CD1c-positive myeloid dendritic cell (primary cell): ENCODE measurements at regions not wholly inside any gene's neighbourhood (a gene's known extent, or its start where the extent isn't known, plus 50 kb on each side); places are given as distances from the start of the nearest gene placed in this dataset.
"Not testable (repeated sequence)": the region's sequence is repeated elsewhere in the genome, so short reads cannot be mapped to it uniquely, and the experiment has no call there.

ENCODE experiments used
- DNase-seq: peaks from one replicate; pipeline ENCODE4 v3.0.0-alpha.2; 2016; ENCODE audit errors: extremely low spot score

DNA sequence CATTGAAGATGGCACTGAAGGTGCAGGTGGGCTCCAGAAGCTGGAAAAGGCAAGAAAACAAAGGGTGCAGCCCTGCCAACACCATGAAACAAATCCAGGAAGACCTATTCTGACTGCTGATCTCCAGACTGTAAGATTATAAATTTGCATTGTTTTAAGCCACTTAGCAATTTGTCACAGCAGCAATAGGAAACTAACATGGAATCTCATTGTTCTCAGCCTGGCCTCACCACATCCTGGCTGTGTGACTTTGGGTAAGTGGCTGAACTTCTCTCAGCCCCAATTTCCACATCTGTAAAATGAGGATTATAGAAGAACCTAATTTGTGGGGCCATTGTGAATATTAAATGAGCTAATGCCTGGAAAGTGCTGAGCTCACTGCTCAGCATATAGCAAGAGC lies 160.4 kb upstream of the MAFB start:
- DNase-seq, result no peak

DNA sequence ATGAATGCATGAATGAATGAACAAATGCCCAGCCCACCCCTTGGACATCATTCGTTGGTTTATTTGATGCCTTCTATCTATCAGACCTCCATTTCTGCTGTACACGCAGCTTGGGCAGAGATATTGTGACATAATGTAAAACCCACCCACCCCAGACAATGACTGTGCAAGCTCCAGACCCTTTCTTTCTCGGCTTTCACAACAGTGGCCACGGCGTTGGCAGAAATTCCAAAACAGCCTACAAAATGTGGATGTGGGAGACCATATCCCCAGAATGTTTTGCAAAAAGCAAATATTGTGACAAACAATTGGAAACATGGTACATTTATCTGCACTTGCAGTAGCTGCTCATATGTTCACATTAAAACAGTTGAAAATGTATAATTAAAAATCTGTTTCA lies 162.0 kb upstream of the MAFB start:
- DNase-seq, result no peak

- no peak for DNase-seq
Measured at GRCh38 chr20:40855269-40855668, 166.2 kb upstream of the MAFB start.

- DNase-seq, result no peak
Measured at GRCh38 chr20:40856653-40857052, 167.6 kb upstream of the MAFB start.

DNA sequence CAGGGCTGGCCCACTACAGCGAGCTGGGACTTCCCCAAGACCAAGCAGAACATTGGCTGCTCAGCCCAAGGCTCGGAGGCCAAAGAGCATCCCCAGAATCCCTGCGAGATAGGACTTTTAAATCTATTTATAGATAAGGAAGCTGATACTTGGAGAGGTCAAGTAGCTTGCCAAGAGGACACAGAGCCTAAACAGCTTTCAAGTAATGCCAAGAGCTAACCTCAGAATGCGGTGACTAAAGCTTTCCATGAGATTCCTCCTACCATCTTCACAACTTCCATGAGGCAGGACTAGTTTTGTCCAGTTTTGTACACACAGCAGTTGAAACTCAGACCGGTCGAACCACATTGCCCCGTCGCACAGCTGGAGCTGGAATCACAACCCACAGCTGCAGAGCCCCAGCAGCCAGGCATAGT lies 168.1 kb upstream of the TOP1 start:
- no peak for DNase-seq

DNA sequence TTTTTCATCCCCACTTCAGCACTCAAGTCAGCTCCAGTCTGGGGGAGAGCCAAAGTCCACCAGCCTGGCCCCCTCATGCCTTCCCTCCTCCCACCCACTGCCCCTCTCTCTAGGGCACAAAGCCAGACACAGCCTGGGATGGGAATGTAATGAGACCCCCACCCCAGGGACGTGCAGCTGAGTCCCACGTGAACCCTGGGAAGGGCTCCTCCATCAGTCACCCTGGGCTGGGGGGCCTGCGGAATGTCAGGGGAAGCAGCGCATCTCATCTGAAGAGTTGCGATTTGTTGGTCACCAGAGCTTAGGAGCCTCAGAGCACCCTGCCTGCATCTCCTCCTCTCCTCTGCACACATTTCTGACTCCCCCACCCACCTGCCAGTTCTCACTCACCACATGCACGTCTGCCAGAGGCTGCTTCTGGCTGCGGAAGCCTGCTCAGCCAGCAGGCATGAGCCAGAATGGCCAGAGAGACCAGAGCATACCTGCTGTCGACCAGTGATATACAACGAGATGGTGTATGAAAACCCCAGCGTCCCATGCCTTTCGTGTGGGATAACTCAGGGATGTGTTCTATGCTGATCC lies 167.1 kb upstream of the TOP1 start:
- DNase-seq, result no peak

- DNase-seq, result no peak
Measured at GRCh38 chr20:40863355-40863919, 165.2 kb upstream of the TOP1 start.

GRCh38 chr20:40864470-40864869 lies 164.2 kb upstream of the TOP1 start:
- no peak for DNase-seq

- DNase-seq, result no peak
Measured at GRCh38 chr20:40865095-40865494, 163.5 kb upstream of the TOP1 start.

DNA sequence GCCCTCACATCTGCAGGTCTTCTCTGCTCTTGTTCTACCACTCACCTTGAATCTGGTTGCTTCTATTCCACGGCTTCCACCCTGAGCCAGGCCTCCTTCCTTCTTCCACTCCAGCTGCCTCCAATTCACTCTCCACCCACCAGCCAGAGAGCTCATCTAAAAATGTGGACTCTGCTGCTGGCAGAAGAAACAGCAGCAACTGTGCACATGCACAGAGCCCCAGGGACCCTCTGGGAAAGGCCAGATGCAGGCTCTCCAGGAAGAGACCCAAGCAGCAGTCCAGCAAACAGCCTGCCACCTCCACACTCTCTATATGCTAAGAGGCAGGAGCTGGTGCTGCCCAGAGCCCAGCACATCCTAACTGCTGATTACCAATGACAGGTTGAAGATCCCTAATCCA lies 162.6 kb upstream of the TOP1 start:
- DNase-seq, result no peak

GRCh38 chr20:40868551-40869217 lies 159.9 kb upstream of the TOP1 start:
- DNase-seq, result no peak

DNA sequence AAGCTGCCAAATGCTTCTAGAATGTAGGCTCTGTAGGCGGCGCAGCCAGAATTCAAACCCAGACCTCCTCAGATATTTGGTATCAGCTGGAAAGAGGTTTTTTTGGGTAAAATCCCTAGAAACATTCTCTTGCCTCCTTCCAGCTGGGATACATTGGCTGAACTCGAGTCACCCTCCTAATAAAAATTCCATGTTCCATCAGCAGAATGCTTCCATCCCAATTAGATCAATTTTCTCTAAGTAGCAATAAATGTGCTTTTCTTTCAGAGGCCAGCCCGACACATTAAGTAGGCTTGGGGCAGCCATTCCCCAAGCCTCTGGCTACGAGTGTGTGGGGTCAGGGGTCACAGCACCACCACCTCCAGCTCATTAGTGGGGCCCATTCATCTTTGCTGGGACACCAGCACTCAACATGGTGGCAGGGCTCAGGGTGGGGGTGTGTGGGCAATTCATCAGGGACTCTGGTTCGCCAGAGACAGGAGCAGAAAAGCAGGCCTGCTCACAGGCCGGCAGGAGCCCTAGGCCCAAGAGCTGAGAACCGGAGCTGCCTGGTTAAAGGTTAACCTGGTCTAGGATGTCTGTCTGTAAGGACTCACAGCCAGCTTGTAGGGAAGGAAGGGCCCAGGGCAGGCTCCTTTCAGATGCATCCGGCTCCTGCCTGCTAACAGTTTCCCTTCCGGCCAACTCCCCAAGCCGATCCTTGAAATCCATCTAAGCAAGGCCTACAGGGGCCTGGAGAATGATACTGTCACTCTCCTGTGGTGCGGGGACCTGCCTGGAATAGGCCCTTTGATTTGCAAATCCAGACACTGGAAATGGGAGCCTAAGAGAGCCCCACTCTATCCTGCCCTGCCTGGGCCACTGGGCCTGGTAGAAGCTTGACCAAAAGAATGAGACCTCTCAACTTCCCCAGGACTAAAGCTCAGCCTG lies 159.1 kb upstream of the TOP1 start:
- DNase-seq, result no peak

GRCh38 chr20:40875116-40876085 lies 153.2 kb upstream of the TOP1 start:
- DNase-seq, result no peak

- not testable (repeated sequence) for DNase-seq
Measured at GRCh38 chr20:40878099-40878498, 150.5 kb upstream of the TOP1 start.

DNA sequence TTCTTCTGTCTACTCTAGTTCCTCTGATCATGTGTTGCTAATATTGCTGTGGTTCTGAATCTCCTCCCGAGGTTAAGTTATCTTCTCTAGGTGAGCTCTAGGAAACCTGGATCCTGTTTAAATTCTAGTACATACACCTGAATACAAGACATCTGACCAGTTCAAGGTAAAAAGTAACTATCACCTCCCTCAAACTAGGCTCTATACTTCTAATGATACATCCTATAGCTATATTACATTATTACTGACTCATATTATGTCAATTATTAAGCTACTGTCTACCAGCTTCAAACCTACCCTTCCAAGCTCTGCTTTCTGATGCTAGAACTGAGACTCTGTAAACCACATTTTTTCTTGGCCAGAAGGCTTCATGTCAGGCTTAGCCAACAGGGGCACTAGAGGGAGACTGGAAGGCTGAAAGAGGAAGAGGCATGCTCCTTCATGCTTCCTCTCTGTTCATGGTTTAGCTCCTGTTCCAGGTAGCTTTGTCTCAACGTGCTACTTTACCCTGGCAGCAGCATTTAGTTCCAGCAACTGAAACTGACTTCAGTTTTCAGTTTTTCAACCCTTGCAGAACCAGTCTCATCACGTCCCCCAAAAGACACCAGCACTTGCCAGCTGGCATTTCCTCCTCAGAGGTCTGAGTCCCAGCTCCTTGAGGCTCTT lies 148.4 kb upstream of the TOP1 start:
- peak; percentile 25 for DNase-seq

DNA sequence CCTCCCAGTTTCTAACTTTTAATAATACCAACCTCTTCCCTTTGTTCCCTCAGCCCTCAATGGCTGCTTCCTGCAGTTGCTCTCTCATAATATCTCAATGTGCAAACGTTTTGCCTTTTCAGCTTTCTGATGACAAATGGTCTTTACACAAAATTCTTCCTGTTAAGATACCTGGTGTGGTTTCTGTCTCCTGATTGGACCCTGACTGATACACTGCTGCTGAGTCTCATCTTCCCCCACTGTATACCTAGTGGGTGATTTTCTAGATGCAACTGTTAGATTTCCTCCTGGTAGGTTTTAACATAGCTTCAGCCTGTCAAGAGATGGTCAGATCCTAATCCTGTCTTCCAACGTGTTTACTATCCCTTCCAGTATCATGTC lies 147.9 kb upstream of the TOP1 start:
- DNase-seq, result no peak

DNA sequence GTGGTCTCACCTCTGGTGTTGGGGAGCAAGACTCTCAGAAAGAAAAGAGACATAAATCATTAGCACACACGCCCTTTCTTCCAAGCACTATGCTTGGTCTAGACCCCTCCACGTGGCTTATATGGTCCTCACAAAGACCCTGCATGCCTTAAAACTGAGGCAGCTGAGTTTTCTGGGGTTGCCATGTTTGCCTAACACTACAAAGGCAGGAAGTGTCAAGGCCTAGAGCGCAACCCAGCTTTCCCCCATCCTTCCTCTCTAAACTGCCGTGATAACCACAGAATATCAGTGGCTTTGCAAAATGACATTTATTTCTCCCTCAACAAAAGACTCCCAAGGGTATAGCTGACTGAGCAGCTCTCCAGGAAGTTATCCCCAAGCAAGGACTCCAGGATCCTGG lies 146.5 kb upstream of the TOP1 start:
- no peak for DNase-seq

GRCh38 chr20:40883097-40883496 lies 145.5 kb upstream of the TOP1 start:
- DNase-seq, result no peak

DNA sequence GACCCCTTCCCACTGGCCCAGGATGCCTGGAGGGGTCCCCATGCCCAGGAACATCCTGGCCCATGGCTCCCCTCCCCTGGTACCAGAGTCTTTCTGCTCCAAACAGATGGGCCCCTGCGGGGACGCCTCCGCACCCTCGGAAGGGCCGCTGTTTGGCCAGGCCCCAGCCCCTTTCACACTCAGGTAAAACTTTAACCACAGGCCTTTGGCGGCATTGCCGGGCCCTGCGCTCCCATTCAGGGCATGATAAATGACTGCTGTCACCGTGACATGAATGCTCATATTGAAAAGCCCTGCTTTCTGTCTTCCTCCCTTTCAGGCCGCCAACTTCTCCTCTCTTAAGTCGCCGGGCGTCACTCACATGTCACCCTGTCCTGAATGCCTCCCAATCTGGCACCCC lies 141.5 kb upstream of the TOP1 start:
- DNase-seq, result no peak

DNA sequence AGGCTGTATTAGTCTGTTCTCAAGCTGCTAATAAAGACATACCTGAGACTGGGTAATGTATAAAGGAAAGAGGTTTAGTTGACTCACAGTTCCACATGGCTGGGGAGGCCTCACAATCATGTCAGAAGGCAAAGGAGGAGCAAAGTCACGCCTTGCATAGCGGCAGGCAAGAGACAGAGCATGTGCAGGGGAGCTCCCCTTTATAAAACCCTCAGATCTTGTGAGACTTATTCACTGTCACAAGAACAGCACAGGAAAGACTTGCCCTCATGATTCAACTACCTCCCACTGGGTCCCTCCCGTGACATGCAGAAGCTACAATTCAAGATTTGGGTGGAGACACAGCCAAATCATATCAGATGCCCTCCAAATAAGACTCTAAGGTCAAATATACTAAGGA lies 139.4 kb upstream of the TOP1 start:
- DNase-seq, result peak; percentile 40

DNA sequence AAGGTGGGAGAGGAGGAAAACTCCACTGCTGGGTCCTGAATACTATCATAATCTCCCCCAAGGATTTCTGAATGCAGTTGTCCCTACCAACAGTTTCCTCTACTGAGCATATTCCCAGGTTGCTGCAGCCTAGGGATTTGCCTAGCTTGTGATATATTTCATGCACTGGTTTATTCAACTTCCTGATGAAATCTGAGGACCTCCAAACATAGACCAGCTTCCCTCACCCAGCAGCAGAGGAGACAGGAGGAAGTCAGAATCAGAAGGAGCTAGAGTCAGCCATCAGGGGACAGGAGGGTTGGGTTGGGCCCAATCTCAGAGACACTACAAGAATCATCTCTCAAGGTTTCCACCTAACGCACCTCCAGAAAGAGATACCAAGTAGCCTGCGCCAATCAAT lies 138.4 kb upstream of the TOP1 start:
- no peak for DNase-seq
